ENCODE measurements at regions not wholly inside any gene's neighbourhood (a gene's known extent, or its start where the extent isn't known, plus 50 kb on each side); places are given as distances from the start of the nearest gene placed in this dataset.

- TF ChIP-seq YY1 (IDR thresholded peaks at IDR 0.05; ENCODE audit: insufficient read depth, insufficient read length) (no peak), ZNF274 (IDR thresholded peaks at IDR 0.05; ENCODE audit: low read depth, low read length) (no peak)
Measured at GRCh38 chr6:74197310-74197709, 501.3 kb downstream of the CD109 start.

All from NT2/D1 (cell line).